ENCODE measurements at regions not wholly inside any gene's neighbourhood (a gene's known extent, or its start where the extent isn't known, plus 50 kb on each side); places are given as distances from the start of the nearest gene placed in this dataset.
A peak's percentile ranks its signal among the peaks of the same experiment; 100 is the strongest.

- no peak for TF ChIP-seq POLR2A (IDR thresholded peaks at IDR 0.05)
- no peak for TF ChIP-seq CTCF (IDR thresholded peaks at IDR 0.05)
- TF ChIP-seq POLR2AphosphoS5 (IDR thresholded peaks at IDR 0.05): no peak
- TF ChIP-seq EP300 (IDR thresholded peaks at IDR 0.05; ENCODE audit: low read depth): no peak
- H3K36me3 ChIP-seq: no peaks in the 10 kb centered on the region
- no peak overlapping the region for H3K4me3 ChIP-seq
- intact Hi-C loops (cut with DNase I; ENCODE audit: low total_unique reads) (no loop called here), in situ Hi-C loops (cut with MboI; ENCODE audit: low pct_ligation_motif_present in 1 of 4, low pct_unique_long_range_greater_than_20kb in 1 of 4, low sequenced_read_pairs in 3 of 4) (no loop called here)
- H3K4me1 ChIP-seq: no peaks in the 10 kb centered on the region
- 69 to 88% methylated on average over 3 of the region's 3 CpGs for WGBS, 2 donors (ENCODE audit: low coverage in 1 of 2)
- no peak overlapping the region for H3K27ac ChIP-seq
- no peak for DNase-seq
- no peaks in the 10 kb centered on the region for H3K27me3 ChIP-seq
- no peaks in the 10 kb centered on the region for H3K9me3 ChIP-seq
These were observed 244.8 kb upstream of the MINDY3 start for GRCh38 chr10:16105082-16105481.

- intact Hi-C loops (cut with DNase I; ENCODE audit: low total_unique reads): no loop called here
- Histone ChIP-seq H3K4me1 (no peaks in the 10 kb centered on the region), H3K27ac (no peak overlapping the region), H3K4me3 (no peak overlapping the region), H3K9me3 (no peaks in the 10 kb centered on the region), H3K27me3 (no peaks in the 10 kb centered on the region), H3K36me3 (no peaks in the 10 kb centered on the region)
- 61 to 64% methylated on average over 8 to 11 of the region's 11 CpGs for WGBS, 2 donors (ENCODE audit: low coverage in 1 of 2)
- no peak for DNase-seq
- in situ Hi-C loops (cut with MboI; ENCODE audit: low pct_ligation_motif_present in 1 of 4, low pct_unique_long_range_greater_than_20kb in 1 of 4, low sequenced_read_pairs in 3 of 4): no loop called here
- TF ChIP-seq CTCF (IDR thresholded peaks at IDR 0.05) (peak in 3 of 5 experiments; percentile 9 to 23 (median 11)), POLR2A (IDR thresholded peaks at IDR 0.05) (no peak)
These were observed 256.3 kb upstream of the MINDY3 start for GRCh38 chr10:16116404-16117304.

GRCh38 chr10:16117305-16117695 is 257.0 kb upstream of the MINDY3 start:
- WGBS, 2 donors (ENCODE audit: low coverage in 1 of 2): 68 to 72% methylated on average over 3 to 4 of the region's 4 CpGs
- intact Hi-C loops (cut with DNase I; ENCODE audit: low total_unique reads): no loop called here
- H3K9me3 ChIP-seq: no peaks in the 10 kb centered on the region
- H3K4me3 ChIP-seq: no peak overlapping the region
- H3K4me1 ChIP-seq: no peaks in the 10 kb centered on the region
- DNase-seq: no peak
- no peaks in the 10 kb centered on the region for H3K36me3 ChIP-seq
- H3K27me3 ChIP-seq: no peaks in the 10 kb centered on the region
- no peak overlapping the region for H3K27ac ChIP-seq
- in situ Hi-C loops (cut with MboI; ENCODE audit: low pct_ligation_motif_present in 1 of 4, low pct_unique_long_range_greater_than_20kb in 1 of 4, low sequenced_read_pairs in 3 of 4): no loop called here
- TF ChIP-seq POLR2A (IDR thresholded peaks at IDR 0.05) (no peak), EP300 (IDR thresholded peaks at IDR 0.05; ENCODE audit: low read depth) (no peak), POLR2AphosphoS5 (IDR thresholded peaks at IDR 0.05) (no peak), CTCF (IDR thresholded peaks at IDR 0.05) (no peak)

DNA sequence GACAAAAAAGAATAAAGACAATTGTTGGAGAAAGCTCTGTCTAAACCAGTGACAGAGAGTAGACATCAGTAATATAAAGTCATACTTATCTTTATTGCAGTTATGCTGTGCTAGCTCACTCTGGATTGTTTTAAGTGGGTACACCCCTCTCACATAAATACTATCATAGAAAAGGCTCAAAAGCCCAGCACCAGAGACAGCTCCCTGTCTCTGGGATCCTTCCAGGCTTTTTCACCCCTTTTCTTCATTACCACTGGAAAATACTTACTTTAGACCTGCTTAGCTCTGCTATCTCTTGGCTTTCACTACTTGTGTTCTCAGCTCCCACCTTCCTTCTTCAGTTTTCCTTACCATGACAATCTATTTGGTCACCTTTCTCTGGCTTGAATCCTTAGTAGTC is 259.1 kb upstream of the MINDY3 start:
- H3K27ac ChIP-seq: no peak overlapping the region
- H3K9me3 ChIP-seq: no peaks in the 10 kb centered on the region
- no peaks in the 10 kb centered on the region for H3K36me3 ChIP-seq
- intact Hi-C loops (cut with DNase I; ENCODE audit: low total_unique reads): no loop called here
- no peaks in the 10 kb centered on the region for H3K27me3 ChIP-seq
- no peak overlapping the region for H3K4me3 ChIP-seq
- no peak for DNase-seq
- in situ Hi-C loops (cut with MboI; ENCODE audit: low pct_ligation_motif_present in 1 of 4, low pct_unique_long_range_greater_than_20kb in 1 of 4, low sequenced_read_pairs in 3 of 4): no loop called here
- TF ChIP-seq POLR2AphosphoS5 (IDR thresholded peaks at IDR 0.05) (no peak), CTCF (IDR thresholded peaks at IDR 0.05) (no peak), POLR2A (IDR thresholded peaks at IDR 0.05) (no peak), EP300 (IDR thresholded peaks at IDR 0.05; ENCODE audit: low read depth) (no peak)
- no peaks in the 10 kb centered on the region for H3K4me1 ChIP-seq
